Stimulated activated CD4-positive, alpha-beta T cell treated with anti-CD3 and anti-CD28 coated beads, Interleukin-12 subunit alpha, Interleukin-12 subunit beta, amount 100 ng/mL, for 24 hours (primary cell): ENCODE measurements at regions not wholly inside any gene's neighbourhood (a gene's known extent, or its start where the extent isn't known, plus 50 kb on each side); places are given as distances from the start of the nearest gene placed in this dataset.

Experiments used
- DNase-seq, 2 experiments: peaks; one replicate each; pipeline ENCODE4 v3.0.0-alpha.2; 2020; ENCODE audit warnings: low read depth in 2 of 2

DNA sequence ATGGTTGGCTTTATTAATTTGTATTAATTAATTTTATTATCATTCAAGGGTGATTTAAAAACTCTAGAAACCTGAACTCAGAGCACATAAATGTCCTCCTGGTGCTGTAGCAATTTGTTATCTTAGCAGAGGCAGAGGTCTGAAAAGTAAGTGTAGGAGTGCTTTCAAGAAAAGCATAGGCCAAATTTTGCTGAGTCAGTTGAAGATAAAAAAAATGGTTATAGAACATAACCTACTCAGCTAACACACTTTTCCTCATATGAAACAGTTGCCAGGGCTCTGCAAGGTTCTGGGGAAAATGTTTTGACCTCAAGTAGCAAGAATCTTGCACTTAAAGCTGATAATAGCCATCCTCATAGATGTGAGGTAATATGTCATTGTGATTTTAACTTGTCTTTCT, 53.5 kb upstream of the CHODL start:
- no peak for DNase-seq

DNA sequence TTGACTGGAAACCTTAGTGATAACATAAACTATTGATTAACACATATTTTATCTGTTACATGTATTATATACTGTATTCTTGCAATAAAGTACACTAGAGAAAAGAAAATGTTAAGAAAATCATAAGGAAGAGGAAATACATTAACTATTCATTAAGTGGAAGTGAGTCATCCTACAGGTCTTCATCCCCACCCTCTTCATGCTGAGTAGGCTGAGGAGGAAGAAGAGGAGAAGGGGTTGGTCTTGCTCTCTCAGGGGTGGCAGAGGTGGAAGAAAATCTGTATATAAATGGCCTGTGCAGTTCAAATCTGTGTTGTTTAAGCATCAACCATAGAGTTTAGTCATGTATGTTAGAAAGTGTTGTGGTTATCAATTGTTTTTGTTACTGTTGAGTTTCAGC, 66.1 kb upstream of the CHODL start:
- DNase-seq: no peak

DNA sequence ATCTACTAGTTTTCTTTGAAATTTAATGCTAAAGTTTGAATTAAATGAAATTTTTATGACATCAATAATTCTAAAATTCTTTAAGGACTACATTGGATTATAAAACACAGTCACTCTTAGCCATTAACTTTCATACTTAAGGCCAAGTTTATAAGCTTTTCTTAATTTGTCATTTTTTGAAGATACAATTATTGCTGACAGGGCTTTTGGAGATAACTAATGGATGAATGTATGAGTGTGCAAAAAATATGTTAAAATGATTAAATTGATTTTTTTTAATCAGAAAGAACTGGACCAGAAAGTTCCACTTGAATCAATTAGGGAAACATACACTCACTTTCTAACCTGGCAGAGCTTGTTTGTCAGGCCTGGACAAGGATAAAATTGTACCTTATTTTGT, 70.3 kb upstream of the CHODL start:
- no peak for DNase-seq

DNA sequence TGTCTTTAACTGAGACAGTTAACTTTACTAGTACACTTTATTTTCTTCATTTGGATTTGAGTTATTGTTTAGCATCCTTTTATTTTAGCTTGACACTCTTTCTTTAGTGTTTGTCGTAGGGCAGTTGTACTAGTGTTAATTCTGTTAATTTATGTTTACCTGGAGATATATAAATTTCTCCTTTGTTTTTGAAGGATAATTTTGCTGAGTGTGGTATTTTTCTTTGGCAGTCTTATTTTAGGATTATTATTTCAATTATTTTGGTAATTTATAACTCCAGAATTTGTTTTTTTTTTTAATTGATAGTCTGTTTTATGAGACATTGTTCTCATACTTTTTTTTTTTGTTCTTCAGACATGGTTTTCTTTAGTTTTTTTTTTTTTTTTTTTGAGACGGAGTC, 73.8 kb upstream of the CHODL start:
- DNase-seq: no peak

DNA sequence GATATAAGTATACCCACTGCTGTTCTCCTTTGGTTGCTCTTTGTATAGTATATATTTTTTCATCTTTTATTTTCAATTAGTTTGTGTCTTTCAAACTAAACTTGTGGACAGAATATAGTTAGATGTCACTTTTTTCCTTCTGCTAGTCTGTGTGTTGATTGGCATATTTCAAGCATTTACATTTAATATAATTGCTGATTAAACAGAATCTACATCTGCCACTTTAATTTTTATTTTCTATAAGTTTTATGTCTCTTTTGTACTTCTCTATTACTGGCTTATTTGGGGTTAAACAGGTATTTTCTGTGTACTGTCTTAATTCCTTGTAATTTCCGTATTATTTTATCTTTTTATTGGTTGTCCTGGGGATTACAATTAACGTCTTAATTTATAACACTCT, 74.4 kb upstream of the CHODL start:
- no peak for DNase-seq

DNA sequence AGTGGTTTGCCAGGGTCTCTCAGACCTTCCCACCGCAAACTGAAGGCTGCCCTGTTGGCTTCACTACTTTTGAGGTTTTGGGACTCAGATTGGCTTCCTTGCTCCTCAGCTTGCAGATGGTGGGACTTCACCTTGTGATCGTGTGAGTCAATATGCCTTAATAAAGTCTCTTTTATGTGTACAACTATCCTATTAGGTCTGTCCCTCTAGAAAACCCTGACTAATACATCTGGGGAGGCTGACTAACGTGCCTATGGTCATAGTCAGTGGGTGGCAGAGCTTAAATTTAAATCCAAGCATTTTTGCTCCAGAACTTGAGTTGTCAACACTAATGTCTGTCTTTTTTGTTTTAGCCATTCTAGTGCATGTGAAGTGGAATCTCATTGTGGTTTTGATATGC, 76.5 kb upstream of the CHODL start:
- no peak for DNase-seq

DNA sequence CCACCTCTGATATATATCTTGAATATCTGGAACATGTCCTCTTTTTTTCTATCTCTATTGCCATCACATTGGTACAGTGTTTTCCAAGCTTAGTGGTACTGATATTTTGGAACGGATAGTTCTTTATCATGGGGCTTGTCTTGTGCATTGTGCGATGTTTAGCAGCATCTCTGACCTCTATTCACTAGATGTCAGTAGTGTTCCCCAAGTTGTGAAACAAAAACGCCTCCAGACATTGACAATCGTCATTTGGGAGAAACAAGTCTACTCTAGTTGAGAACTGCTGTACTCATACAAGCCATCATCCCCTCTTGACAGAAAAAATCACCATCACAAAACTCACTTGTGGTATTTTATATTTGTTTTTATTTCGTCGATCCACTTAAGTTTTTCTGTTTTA, 79.7 kb upstream of the CHODL start:
- DNase-seq: no peak

DNA sequence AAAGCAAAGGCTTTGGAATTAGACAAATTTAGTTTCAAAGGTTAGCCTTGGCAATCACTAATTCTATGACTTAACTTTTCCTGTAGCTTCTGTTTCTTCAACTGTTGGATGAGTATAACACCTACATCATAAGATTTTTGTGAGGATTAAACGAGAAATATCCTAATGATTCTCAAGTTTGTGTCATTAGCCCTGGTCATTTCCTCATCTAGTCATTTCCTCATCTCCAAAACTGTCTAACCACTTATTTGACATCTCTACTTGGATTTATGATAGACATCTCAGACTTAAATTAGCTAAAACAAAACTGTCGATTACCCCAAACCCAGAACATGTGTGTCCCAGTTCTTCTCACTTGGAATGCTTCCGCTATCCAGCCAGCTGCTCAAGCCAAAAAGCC, 80.2 kb upstream of the CHODL start:
- DNase-seq: no peak

DNA sequence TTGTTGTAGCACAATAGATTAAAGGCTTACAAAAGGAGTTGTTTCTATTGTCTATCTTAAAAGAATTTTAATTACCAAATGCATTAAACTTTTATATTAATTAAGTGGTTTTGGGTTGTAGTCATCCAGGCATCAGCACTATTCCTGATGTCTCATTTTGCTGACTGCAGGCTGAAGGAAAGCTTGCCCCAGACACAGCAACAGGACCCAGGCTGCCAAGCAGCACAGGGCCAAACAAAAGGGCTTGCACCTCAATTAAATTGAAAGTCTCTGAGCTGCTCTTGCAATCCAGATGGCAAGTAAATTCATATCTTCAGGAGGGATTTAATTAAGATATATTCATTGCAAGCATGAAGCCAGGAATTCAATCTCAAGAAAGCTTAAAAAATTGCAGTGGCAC, 80.7 kb upstream of the CHODL start:
- no peak for DNase-seq

DNA sequence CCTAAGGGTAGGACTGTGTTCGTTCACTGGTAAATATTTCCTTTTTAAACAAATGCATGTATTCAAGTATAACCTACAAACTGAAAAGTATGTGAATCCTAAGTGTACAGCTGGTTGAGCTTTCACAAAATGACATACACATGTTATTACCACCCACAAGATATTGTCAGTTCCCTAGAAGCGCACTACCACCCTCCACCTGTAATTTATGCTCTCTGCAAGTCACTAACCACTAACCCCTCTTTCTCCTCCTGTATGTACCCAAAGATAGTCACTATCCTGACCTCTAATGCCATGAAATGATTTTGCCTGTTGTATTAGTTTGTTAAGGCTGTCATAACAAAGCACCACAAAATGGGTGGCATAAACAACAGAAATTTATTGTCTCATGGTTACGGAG, 82.8 kb upstream of the CHODL start:
- DNase-seq: no peak

DNA sequence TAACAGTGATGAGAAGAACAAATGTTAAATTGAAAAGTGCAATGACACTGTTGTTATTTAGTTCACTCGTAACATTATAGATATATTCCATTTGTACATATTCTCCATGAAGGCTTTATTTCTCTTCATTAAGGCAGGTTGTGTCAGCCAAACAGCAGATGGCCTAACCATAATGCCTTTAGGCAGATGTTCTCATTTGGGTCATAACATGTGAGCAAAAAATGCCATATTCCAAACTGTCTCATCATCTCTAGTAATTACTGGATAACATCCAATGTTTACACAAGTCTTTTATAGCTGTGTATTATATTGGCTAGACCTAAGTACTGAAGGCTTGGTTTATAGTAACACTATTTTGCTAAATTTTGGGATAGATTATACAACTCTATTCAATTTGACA, 87.2 kb upstream of the CHODL start:
- DNase-seq: no peak

DNA sequence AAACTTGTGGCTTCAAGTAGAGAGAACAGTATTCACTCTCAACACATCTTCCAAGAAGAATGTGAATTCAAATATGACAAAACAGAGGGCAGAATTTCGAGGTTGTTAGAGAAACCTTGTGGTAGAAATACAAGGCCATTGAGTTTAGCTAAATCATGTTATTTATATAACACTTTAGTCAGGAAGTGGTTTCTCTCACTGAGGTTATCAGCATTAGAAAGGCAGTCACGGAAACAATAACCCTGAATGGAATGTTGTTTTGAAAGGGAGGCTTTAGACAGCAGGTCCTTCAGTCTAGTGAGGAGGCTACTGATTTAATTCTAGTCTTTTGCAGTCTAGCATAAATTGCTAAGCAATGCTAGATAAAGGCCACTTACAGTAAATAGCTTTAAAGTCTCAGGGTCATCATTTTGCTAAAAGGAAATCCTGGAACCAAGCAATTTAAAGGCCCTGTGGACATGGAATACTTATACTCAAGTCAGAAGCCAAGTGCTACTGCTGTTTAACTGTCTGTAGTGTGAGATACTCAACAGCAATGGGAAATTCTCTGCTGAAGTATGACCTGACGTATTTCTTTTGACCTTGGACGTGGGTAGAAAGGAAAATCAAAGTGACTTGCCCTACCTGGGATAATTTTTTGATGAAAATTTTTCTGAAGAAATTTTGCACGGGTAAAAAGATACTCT, 89.0 kb upstream of the CHODL start:
- no peak for DNase-seq

DNA sequence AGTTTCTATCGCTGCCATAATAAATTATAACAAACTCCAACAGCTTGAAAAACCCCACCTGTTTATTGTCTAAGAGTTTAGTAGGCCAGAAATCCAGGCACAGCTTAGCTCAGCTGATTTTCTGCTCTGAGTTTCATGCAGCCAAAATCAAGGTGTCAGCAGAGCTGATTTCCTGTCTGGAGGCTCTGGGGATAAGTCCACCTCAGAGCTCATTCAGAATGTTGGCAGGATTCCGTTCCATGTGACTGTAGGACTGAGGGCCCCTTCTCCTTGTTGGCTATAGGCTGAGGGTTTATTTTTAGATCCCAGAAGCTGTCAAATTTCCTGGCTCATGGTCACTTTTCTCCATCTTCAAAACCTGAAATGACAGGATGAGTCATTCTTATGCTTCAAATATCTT, 91.6 kb upstream of the CHODL start:
- DNase-seq: no peak

DNA sequence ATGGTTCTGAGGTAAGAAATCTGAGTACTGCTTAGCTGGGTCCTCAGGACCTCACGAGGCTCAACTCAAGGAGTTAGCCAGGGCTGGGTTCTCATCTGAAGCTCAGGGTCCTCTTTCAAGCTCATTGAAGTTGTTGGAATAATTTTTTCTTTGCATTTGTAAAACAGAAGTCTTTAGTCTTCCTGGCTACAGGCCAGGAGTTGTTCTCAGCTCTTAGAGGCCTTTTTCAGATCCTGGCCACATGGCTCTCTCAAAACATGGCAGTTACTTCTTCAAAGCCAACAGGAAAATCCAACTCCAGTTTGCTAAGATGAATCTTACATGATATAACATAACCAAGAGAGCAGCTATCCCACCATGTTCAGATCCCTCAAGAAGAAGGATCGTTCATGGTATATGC, 92.3 kb upstream of the CHODL start:
- no peak for DNase-seq

DNA sequence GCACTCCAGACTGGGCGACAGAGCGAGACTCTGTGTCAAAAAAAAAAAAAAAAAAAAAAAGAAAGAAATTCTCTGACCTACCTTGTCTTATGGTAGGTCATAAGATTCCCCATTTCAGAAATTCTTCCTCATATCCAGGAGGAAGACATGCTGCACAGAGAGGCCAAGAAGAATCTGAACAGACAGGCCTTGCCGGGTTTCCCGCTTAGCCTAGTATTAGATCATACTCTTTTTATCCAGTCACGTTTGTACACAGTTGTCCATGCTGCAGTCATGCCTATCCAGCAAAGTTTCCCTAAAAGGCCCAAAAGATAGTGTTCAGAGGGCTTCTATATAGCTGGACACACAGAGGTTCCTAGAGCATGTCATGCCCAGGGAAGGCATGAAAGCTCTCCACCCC, 93.6 kb upstream of the CHODL start:
- no peak for DNase-seq

DNA sequence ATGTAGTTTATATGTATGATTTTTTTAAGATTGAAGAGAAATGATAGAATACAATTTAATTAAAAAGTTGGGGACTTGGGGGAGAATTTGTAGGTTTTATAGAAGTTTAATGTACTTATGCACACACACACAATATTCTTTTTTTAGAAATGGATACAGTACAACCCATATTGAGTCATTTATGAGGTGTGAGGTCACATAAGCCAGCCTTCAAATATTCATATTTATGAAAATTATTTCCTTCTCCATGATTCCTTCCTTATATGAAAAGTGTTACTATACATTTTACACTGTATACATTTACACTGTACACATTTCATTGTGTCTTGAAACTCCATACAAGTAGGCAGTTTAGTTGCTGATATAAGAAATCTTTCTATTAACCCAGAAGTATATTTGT, 96.2 kb upstream of the CHODL start:
- DNase-seq: no peak

DNA sequence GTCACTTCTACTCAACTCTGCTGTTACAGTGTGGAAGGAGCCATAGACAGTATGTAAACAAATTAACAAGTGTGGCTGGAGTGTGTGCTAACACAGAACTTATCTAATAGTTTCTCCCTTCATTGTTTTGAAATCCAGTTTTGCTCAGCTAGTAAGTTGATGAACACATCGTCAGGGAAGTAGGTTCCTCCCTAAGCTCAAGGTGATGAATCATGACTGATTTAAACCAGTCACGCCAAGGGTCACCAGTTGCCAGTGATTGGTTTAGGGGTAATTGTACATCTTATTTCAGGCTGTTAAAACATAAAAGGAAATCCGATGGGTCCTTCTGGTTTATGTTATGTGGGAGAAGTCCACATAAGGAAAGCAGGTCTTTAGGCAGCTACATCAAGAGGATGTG, 97.0 kb upstream of the CHODL start:
- DNase-seq: no peak

DNA sequence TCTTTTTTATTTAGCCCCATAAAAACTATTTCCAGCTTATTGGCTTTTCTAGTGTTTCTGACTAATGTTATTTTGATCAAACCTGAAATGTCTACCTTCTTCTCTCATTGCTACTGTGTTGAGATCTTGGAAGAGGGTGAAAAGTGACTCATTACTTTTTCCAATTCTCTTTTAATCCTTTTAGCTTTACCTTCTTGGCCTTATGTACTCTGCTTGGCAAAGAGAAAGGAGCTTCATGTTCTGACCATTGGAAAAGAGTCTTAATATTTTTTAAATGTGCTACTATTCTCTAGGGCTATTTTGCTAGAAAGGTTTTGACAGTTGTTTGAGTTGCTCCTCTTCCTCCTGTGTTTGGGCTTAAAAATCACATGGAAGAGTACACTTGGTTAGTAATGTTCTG, 97.8 kb upstream of the CHODL start:
- DNase-seq: no peak

DNA sequence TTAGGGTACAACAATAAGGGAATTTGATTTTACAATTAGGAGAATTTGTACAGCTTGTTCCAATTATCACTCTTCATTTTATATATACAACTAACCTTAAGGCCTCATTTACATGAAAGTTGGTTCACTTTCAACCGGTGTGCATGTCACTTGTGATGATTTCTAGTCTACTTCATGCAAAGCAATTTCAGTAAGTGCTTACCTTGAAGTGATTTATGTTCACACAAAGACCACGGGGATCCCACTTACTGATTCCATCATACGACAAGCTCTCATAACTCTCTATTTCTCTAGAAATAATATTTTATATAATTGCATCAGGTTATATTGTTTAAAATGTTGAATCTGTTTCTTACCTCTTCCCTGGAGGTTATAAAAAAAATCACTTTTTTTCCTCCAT, 100.3 kb upstream of the CHODL start:
- no peak for DNase-seq

DNA sequence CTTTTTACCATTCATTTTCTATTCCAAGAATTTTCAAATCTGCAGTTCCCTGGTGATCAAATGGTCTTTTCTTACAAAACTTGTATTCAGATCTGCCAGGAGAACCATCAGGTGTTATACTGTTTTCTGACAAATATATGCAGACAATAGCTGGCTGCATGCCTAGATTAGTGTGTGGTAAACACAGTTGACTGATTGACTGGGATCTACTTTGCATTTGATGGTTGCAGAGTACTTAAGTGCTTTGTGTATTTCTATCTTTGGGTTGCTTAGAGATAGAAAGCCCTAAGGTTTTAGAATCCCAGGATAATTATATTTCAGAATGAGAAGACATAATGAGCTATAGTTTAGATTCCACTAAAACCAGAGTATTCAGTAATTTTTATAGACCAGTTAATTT, 102.0 kb upstream of the CHODL start:
- DNase-seq: no peak

DNA sequence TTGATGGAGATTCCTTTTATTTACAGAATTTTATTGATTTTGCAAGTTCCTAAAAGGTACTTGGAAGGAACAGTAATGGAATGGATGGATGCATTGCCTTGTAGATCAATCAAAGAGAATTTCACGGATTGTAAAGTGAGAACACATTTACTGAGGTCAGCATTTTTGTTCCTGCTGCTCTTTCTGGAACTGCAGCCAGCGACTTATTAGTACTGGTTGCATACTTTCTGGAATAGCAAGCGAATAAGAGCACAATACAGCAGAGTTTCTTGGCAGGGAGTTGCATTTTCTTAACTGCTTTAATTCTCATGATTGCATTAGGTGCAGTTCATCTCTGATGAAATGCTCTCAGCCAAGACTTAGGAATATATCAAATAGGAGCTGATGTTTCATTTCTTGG, 106.1 kb upstream of the CHODL start:
- no peak for DNase-seq

DNA sequence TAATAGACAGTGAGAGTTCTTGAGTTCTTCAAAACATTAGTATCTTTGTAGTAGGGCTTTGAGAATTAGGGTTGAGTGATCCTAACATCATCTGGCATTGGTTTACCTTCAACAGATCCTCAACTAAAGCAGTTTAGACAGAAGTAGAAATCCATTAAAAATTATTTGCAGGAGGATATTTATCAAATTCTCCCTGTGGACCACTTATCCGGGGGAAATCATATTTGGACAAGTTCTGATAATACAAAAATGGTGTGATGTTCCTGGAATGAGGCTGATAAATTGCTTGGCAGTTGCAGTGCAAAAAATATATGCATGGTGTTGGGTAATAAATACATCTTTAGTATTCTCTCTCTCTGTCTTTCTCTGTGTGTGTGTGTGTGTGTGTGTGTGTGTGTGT, 115.1 kb upstream of the CHODL start:
- no peak for DNase-seq

DNA sequence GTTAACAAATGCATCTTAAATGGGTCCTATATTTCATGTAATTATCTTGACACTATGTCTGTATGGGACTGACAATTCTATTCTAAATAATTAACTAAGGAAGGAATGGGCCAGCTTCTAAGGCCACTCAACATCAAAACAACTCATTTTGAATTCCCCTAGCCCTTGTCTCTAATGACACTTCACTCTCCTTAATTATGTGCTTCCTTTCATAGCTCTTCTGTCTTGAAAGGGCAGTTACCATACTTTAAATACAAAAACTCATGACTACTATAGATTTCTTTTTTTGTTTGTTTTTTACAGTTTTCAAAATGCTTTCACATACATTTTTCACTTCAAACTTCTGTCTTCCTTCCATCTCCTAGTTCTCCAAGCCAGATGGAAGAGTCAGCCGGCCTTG, 126.1 kb upstream of the CHODL start:
- DNase-seq: no peak

DNA sequence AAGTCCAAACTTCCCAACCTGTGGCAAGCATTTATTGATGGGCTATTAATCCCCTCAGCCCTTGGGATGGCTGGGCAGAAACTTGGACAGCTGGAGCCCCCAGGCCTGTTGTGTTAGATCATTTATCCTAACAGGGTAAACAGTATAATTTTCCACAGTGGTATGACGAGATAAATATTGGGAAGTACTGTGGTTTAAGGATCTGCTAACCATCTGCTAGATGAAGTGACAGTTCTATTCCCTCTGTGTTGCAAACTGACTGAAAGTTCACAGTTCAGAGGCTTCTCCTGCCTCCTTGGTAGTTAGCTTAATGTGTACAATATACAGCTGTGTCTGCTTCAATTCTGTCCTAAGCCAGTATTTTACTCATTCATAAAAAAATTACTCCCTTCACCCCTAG, 127.5 kb upstream of the CHODL start:
- no peak for DNase-seq

DNA sequence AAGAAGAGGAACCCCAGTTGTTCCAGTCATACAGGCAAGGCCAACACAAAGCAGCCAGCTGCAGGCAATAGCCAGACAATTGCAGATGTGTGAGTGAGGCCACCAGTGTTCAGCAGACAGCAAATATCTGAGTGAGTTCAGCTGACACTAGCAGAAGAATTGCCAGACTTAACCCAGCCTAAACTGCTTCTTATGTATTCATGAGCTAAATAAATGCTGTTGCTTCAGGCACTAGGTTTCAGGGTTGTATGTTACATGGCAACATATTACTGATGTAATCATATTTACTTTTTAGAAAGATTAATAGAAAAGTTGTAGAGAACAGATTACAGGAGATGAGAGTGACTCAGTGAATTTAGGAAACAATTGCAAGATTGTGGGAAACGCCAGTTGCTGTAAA, 129.8 kb upstream of the CHODL start:
- no peak for DNase-seq
